Upper lobe of right lung (tissue), 1 donor: ENCODE measurements at regions not wholly inside any gene's neighbourhood (a gene's known extent, or its start where the extent isn't known, plus 50 kb on each side); places are given as distances from the start of the nearest gene placed in this dataset.

Experiments used
- ATAC-seq: fragments of 200-7000 bp; cut with Tn5 transposase; one replicate; pipeline ENCODE4 v1.9.1; 2020; ENCODE audit warnings: mild to moderate bottlenecking, moderate library complexity
- DNase-seq: peaks from one replicate; pipeline ENCODE4 v3.0.0-alpha.2; 2020
- H3K27ac ChIP-seq: fragments of 200-600 bp; one replicate; pipeline ENCODE4 v1.8.0; 2022
- H3K27me3 ChIP-seq: fragments of 200-600 bp; one replicate; pipeline ENCODE4 v1.8.0; 2022; ENCODE audit warnings: mild to moderate bottlenecking
- H3K36me3 ChIP-seq: fragments of 200-600 bp; one replicate; pipeline ENCODE4 v1.8.0; 2022
- H3K4me1 ChIP-seq: fragments of 200-600 bp; one replicate; pipeline ENCODE4 v1.8.0; 2022
- H3K4me3 ChIP-seq: fragments of 200-600 bp; one replicate; pipeline ENCODE4 v1.8.0; 2022; ENCODE audit warnings: mild to moderate bottlenecking
- H3K9me3 ChIP-seq: fragments of 200-600 bp; one replicate; pipeline ENCODE4 v1.8.0; 2022
- CTCF ChIP-seq: fragments of 200-600 bp; IDR thresholded peaks from one replicate; pipeline ENCODE4 v1.8.0; 2022; ENCODE audit warnings: antibody characterized with exemption
- intact Hi-C: fragments of 100-400 bp; cut with DNase I; formaldehyde crosslinking; loops from one replicate; pipeline ENCODE4 v1.11.0; 2022
- donor health status: DM: no; HTN: yes; CAD: no; lungs with severe emphysema.

GRCh38 chr6:14511061-14511586, 393.6 kb downstream of the CD83 start:
- H3K27ac ChIP-seq = no peak overlapping the region
- no peaks in the 10 kb centered on the region for H3K27me3 ChIP-seq
- H3K36me3 ChIP-seq = no peaks in the 10 kb centered on the region
- no peak for TF ChIP-seq CTCF
- H3K9me3 ChIP-seq = no peaks in the 10 kb centered on the region
- DNase-seq (no peak), ATAC-seq (no peak)
- H3K4me1 ChIP-seq = no peaks in the 10 kb centered on the region
- no peak overlapping the region for H3K4me3 ChIP-seq
- intact Hi-C loops = no loop called here

GRCh38 chr6:14512246-14512645, 394.7 kb downstream of the CD83 start:
- no peak for TF ChIP-seq CTCF
- DNase-seq (no peak), ATAC-seq (no peak)
- Histone ChIP-seq H3K27ac (no peak overlapping the region), H3K9me3 (no peaks in the 10 kb centered on the region), H3K36me3 (no peaks in the 10 kb centered on the region), H3K27me3 (no peaks in the 10 kb centered on the region), H3K4me3 (no peak overlapping the region), H3K4me1 (no peaks in the 10 kb centered on the region)
- intact Hi-C loops = no loop called here

- Histone ChIP-seq H3K27me3 (no peaks in the 10 kb centered on the region), H3K4me1 (no peaks in the 10 kb centered on the region), H3K9me3 (no peaks in the 10 kb centered on the region), H3K27ac (no peak overlapping the region), H3K4me3 (no peak overlapping the region), H3K36me3 (no peaks in the 10 kb centered on the region)
- intact Hi-C loops = no loop called here
- DNase-seq (no peak), ATAC-seq (no peak)
- no peak for TF ChIP-seq CTCF
These were observed 396.2 kb downstream of the CD83 start for GRCh38 chr6:14513496-14514393.

GRCh38 chr6:14516956-14517355, 399.4 kb downstream of the CD83 start:
- no peak for TF ChIP-seq CTCF
- H3K9me3 ChIP-seq = no peaks in the 10 kb centered on the region
- no peaks in the 10 kb centered on the region for H3K4me1 ChIP-seq
- H3K27me3 ChIP-seq = no peaks in the 10 kb centered on the region
- no peak for DNase-seq
- H3K27ac ChIP-seq = no peak overlapping the region
- no peak overlapping the region for H3K4me3 ChIP-seq
- no peaks in the 10 kb centered on the region for H3K36me3 ChIP-seq
- intact Hi-C loops = no loop called here
- no peak for ATAC-seq

GRCh38 chr6:14517516-14518105, 400.0 kb downstream of the CD83 start:
- no peaks in the 10 kb centered on the region for H3K27me3 ChIP-seq
- ATAC-seq = no peak
- no peaks in the 10 kb centered on the region for H3K36me3 ChIP-seq
- TF ChIP-seq CTCF = no peak
- no peak overlapping the region for H3K27ac ChIP-seq
- no peak overlapping the region for H3K4me3 ChIP-seq
- intact Hi-C loops = no loop called here
- no peaks in the 10 kb centered on the region for H3K9me3 ChIP-seq
- DNase-seq = no peak
- no peaks in the 10 kb centered on the region for H3K4me1 ChIP-seq
